ENCODE measurements at regions not wholly inside any gene's neighbourhood (a gene's known extent, or its start where the extent isn't known, plus 50 kb on each side); places are given as distances from the start of the nearest gene placed in this dataset.

GRCh38 chr16:13697013-13697412 is 222.9 kb upstream of the ERCC4 start:
- in situ Hi-C loops (cut with MboI; ENCODE audit: low sequenced_read_pairs, unreplicated experiment): no loop called here
- DNase-seq (ENCODE audit: low spot score): no peak
- no peak for TF ChIP-seq CTCF (IDR thresholded peaks at IDR 0.05; ENCODE audit: borderline replicate concordance, control extremely low read depth, extremely low read depth, insufficient read depth, missing control alignments)

- no peak for DNase-seq (ENCODE audit: low spot score)
- no peak for TF ChIP-seq CTCF (IDR thresholded peaks at IDR 0.05; ENCODE audit: borderline replicate concordance, control extremely low read depth, extremely low read depth, insufficient read depth, missing control alignments)
- in situ Hi-C loops (cut with MboI; ENCODE audit: low sequenced_read_pairs, unreplicated experiment): no loop called here
Observed at GRCh38 chr16:13697568-13697967, 222.4 kb upstream of the ERCC4 start.

GRCh38 chr16:13702614-13703013 is 217.3 kb upstream of the ERCC4 start:
- in situ Hi-C loops (cut with MboI; ENCODE audit: low sequenced_read_pairs, unreplicated experiment): no loop called here
- TF ChIP-seq CTCF (IDR thresholded peaks at IDR 0.05; ENCODE audit: borderline replicate concordance, control extremely low read depth, extremely low read depth, insufficient read depth, missing control alignments): no peak
- no peak for DNase-seq (ENCODE audit: low spot score)

DNA sequence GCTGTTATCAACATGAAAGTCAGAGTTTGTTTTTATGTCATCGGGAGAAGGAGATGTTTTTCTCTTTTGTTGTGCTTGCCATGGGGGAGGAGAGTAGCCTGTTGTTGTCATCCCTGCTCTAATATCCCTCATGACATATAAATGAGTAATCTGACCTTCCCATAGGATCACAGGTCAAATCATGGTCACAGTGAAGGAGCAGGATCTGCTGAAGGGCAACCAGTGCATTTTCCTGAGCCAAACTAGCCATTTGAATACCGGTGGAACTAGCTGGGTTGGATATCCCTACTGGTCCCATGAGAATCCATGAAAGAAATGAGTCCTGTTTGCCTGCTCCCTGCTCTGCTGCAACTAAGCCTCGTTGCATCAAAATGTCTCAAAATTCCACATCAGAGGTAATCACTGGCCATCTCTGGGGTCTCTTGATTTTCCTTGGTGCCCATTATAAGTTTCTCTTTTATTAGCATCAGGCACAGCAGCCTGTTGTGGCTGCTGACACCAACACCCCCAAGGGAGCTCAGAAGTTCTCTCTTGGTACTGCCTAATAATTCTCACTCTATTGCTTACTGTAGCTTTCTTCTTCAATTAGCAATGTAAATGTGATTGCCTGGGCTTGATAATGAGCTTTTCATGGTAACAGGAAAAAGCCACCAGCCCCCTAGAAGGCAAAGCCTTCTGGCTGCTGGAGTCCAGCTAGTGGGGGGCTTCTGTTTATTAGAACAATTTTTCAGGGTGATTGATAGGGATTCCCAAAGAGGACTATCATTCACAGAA is 211.4 kb upstream of the ERCC4 start:
- in situ Hi-C loops (cut with MboI; ENCODE audit: low sequenced_read_pairs, unreplicated experiment): no loop called here
- no peak for DNase-seq (ENCODE audit: low spot score)
- no peak for TF ChIP-seq CTCF (IDR thresholded peaks at IDR 0.05; ENCODE audit: borderline replicate concordance, control extremely low read depth, extremely low read depth, insufficient read depth, missing control alignments)

DNA sequence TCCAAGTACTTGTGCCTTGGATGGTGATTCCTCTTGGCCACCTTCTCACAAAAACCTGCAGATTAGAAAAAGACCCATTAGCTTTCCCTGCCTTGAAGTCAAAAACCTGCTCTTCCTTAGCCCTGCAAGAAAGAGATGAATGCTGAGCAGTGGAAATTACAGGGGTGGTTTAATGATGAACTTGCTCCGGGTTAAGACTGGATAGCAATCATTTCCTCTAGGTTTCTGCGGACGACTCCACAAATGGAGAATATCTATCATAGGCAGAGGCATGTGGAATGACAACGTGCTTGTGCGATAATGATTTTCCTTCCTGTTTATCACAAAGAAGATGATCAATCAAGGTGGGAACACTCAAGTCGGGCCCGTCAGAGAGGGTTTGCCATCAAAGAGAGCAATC is 201.2 kb upstream of the ERCC4 start:
- no peak for DNase-seq (ENCODE audit: low spot score)
- in situ Hi-C loops (cut with MboI; ENCODE audit: low sequenced_read_pairs, unreplicated experiment): no loop called here
- TF ChIP-seq CTCF (IDR thresholded peaks at IDR 0.05; ENCODE audit: borderline replicate concordance, control extremely low read depth, extremely low read depth, insufficient read depth, missing control alignments): no peak

GRCh38 chr16:13727943-13728342 is 192.0 kb upstream of the ERCC4 start:
- in situ Hi-C loops (cut with MboI; ENCODE audit: low sequenced_read_pairs, unreplicated experiment): no loop called here
- no peak for DNase-seq (ENCODE audit: low spot score)
- no peak for TF ChIP-seq CTCF (IDR thresholded peaks at IDR 0.05; ENCODE audit: borderline replicate concordance, control extremely low read depth, extremely low read depth, insufficient read depth, missing control alignments)
